ENCODE measurements at regions not wholly inside any gene's neighbourhood (a gene's known extent, or its start where the extent isn't known, plus 50 kb on each side); places are given as distances from the start of the nearest gene placed in this dataset.

- no peak for TF ChIP-seq CTCF (IDR thresholded peaks at IDR 0.05)
- TF ChIP-seq POLR2A (IDR thresholded peaks at IDR 0.05), result no peak
Observed at GRCh38 chr11:11068113-11068512, 210.3 kb upstream of the ZBED5 start.
